PC-3 (cell line): ENCODE measurements at regions not wholly inside any gene's neighbourhood (a gene's known extent, or its start where the extent isn't known, plus 50 kb on each side); places are given as distances from the start of the nearest gene placed in this dataset.
A peak's percentile ranks its signal among the peaks of the same experiment; 100 is the strongest.

Experiments
- ATAC-seq: fragments of 200-7000 bp; cut with Tn5 transposase; 2 replicates; pipeline ENCODE4 v1.9.1; 2020; ENCODE audit warnings: mild to moderate bottlenecking, moderate library complexity
- BruUV-seq: library from RNA; stranded (reverse); fragments of 400-500 nt; replicated peaks from 2 replicates; lab custom pipeline; 2021; lab: Mats Ljungman, UMichigan
- CTCF ChIA-PET: fragments of 300-600 bp; sonication (Branson Sonifier 250); formaldehyde crosslinking; loops from one replicate; lab custom pipeline; 2022; ENCODE audit warnings: antibody characterized with exemption; lab: Charles Lee
- POLR2A ChIA-PET: fragments of 300-600 bp; sonication (Branson Sonifier 250); formaldehyde crosslinking; loops from one replicate; lab custom pipeline; 2022; ENCODE audit warnings: antibody characterized with exemption; ENCODE audit not compliant: unreplicated experiment; lab: Charles Lee
- DNase-seq: peaks from one replicate; pipeline ENCODE4 v3.0.0-alpha.2; 2015
- H2AFZ ChIP-seq: fragments of 300-600 bp; sonication (generic); 2 replicates; pipeline ENCODE4 v1.6.0; 2016; ENCODE audit warnings: antibody characterized with exemption, low read length
- H3F3A ChIP-seq: fragments of 300-600 bp; sonication (generic); one replicate; pipeline ENCODE4 v1.6.0; 2017; ENCODE audit warnings: antibody characterized with exemption, low read length, control low read depth, mild to moderate bottlenecking; ENCODE audit not compliant: unreplicated experiment
- H3K27ac ChIP-seq: fragments of 300-600 bp; sonication (generic); 2 replicates; pipeline ENCODE4 v1.5.1; 2016; ENCODE audit warnings: mild to moderate bottlenecking, low read length
- H3K27me3 ChIP-seq: fragments of 300-600 bp; sonication (generic); 2 replicates; pipeline ENCODE4 v1.6.1; 2016; ENCODE audit warnings: low read length, mixed read lengths
- H3K36me3 ChIP-seq: fragments of 300-600 bp; sonication (generic); 2 replicates; pipeline ENCODE4 v1.6.1; 2016; ENCODE audit warnings: low read depth, mixed run types, low read length, mixed read lengths
- H3K4me1 ChIP-seq: fragments of 300-600 bp; sonication (generic); 2 replicates; pipeline ENCODE4 v1.5.1; 2016; ENCODE audit warnings: low read length; ENCODE audit not compliant: insufficient read depth
- H3K4me2 ChIP-seq: fragments of 300-600 bp; sonication (generic); 2 replicates; pipeline ENCODE4 v1.6.0; 2016; ENCODE audit warnings: low read length
- H3K4me3 ChIP-seq: fragments of 300-600 bp; sonication (generic); 2 replicates; pipeline ENCODE4 v1.5.1; 2016; ENCODE audit warnings: mild to moderate bottlenecking, low read length, mixed read lengths
- H3K79me2 ChIP-seq: fragments of 300-600 bp; sonication (generic); 2 replicates; pipeline ENCODE4 v1.6.1; 2017; ENCODE audit warnings: low read length, mixed read lengths
- H3K9ac ChIP-seq: fragments of 300-600 bp; sonication (generic); 2 replicates; pipeline ENCODE4 v1.6.0; 2016; ENCODE audit warnings: mild to moderate bottlenecking, low read length
- H3K9me2 ChIP-seq: fragments of 300-600 bp; sonication (generic); replicated peaks from 2 replicates; pipeline ENCODE4 v1.6.1; 2016; ENCODE audit warnings: mixed run types, low read length, mixed read lengths
- H3K9me3 ChIP-seq: fragments of 300-600 bp; sonication (generic); 2 replicates; pipeline ENCODE4 v1.6.1; 2016; ENCODE audit warnings: low read length, mixed read lengths
- H4K20me1 ChIP-seq: fragments of 300-600 bp; sonication (generic); 2 replicates; pipeline ENCODE4 v1.6.1; 2016; ENCODE audit warnings: low read length, mixed read lengths
- EZH2 ChIP-seq: fragments of 300-600 bp; sonication (generic); IDR thresholded peaks from one replicate; pipeline ENCODE4 v1.6.1; 2017; ENCODE audit warnings: antibody characterized with exemption, mild to moderate bottlenecking, low read length; ENCODE audit not compliant: unreplicated experiment
- EZH2phosphoT487 ChIP-seq: fragments of 300-600 bp; sonication (generic); IDR thresholded peaks from 2 replicates; pipeline ENCODE4 v1.6.1; 2018; ENCODE audit warnings: mild to moderate bottlenecking, antibody characterized with exemption, low read length, borderline replicate concordance
- intact Hi-C: fragments of 100-400 bp; cut with micrococcal nuclease; formaldehyde crosslinking; loops from 2 replicates; pipeline ENCODE4 v1.9.0; 2023
- TF ChIP-seq, protein P1 (sequence below): fragments of 300-600 bp; sonication (generic); conservative IDR thresholded peaks from 2 replicates; pipeline ENCODE4 v1.5.1; 2017; ENCODE audit warnings: antibody characterized with exemption, low read depth, mild to moderate bottlenecking, low read length

DNA sequence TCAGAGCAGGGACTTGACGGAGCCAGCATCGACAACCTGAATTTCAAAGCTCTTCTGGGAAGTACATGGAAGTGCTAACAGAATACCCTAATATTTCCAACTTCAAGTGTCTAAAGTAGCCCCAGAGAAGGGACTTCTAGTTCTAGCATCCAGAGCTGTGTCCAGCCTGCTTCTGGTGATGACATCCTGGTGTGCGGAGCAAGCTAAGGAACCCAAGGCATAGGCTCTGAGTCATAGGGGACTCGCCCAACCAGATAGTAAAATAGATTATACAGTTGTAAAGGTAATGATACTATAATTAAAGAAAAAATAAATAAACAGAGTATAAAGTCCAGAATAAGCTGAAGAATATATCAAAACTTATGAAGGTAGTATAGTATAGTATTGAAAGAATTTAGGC lies 108.1 kb upstream of the SERPINE2 start:
- peaks cover 8% of the 10 kb centered on the region for H3F3A ChIP-seq
- H3K36me3 ChIP-seq = no peaks in the 10 kb centered on the region
- no peak overlapping the region for H2AFZ ChIP-seq
- intact Hi-C loops = loop anchor here (2.0 to 5.0 kb wide), 2 partner anchors 18 to 135 kb away; no protein-coding TSS in a partner anchor
- peak overlapping the region; percentile 75 for H3K27ac ChIP-seq
- DNase-seq = peak; percentile 71
- H3K9ac ChIP-seq = no peak overlapping the region
- H3K79me2 ChIP-seq = no peaks in the 10 kb centered on the region
- no peaks in the 10 kb centered on the region for H3K27me3 ChIP-seq
- CTCF ChIA-PET = interaction anchor here (0.6 kb wide), 1 partner anchor 62 kb away, joined by 3 read pairs; no protein-coding TSS in a partner anchor
- TF ChIP-seq EZH2 (no peak), EZH2phosphoT487 (no peak)
- TF ChIP-seq, protein P1, sequence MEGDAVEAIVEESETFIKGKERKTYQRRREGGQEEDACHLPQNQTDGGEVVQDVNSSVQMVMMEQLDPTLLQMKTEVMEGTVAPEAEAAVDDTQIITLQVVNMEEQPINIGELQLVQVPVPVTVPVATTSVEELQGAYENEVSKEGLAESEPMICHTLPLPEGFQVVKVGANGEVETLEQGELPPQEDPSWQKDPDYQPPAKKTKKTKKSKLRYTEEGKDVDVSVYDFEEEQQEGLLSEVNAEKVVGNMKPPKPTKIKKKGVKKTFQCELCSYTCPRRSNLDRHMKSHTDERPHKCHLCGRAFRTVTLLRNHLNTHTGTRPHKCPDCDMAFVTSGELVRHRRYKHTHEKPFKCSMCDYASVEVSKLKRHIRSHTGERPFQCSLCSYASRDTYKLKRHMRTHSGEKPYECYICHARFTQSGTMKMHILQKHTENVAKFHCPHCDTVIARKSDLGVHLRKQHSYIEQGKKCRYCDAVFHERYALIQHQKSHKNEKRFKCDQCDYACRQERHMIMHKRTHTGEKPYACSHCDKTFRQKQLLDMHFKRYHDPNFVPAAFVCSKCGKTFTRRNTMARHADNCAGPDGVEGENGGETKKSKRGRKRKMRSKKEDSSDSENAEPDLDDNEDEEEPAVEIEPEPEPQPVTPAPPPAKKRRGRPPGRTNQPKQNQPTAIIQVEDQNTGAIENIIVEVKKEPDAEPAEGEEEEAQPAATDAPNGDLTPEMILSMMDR = no peak
- no peaks in the 10 kb centered on the region for H4K20me1 ChIP-seq
- no TSS peak for BruUV-seq
- no peaks in the 10 kb centered on the region for H3K9me2 ChIP-seq
- H3K4me2 ChIP-seq = peak overlapping the region; percentile 58
- peaks cover 60% of the 10 kb centered on the region for H3K4me1 ChIP-seq
- H3K9me3 ChIP-seq = no peaks in the 10 kb centered on the region
- POLR2A ChIA-PET = no interaction called here
- ATAC-seq = peak; percentile 45
- H3K4me3 ChIP-seq = no peak overlapping the region

DNA sequence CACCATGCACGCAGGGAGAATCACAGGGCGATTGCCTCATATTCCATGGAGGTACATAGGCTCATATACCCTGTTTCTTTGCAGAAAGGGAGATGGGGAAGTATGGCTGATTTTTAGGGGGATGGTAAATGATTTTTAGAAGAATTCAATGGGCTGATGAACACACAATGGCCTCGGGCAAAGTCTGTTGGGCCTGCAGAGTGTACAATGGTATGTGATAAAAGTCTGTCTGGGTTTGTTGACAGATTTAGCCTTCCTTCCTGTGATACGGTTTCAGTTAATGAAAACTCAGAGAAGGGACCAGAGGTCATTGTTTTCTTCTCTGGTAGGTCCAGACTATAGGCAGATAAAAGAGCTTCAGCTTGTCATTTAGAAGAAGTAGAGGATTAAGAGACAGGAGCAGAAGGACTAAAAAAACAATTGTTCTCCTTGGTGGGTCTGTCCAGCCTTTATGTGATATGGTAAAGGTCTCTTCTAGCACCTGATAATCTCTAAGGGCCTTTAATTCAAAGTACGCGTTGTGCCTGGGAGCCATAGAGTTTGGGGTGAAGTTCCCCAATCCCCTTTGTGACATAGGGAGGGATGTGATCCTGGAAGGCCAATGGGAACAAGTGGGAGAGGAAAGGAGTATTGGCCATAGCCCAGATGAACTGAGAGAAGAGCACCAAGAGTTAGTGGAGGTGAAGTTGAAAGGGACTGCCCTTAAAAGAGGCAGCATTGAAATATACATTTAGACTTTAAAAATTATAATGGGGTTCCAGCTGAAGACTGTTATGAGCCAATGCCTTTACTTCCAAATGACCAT lies 107.5 kb upstream of the SERPINE2 start:
- Histone ChIP-seq H3K36me3 (no peaks in the 10 kb centered on the region), H3K4me3 (no peak overlapping the region; the same call in 1 of the 2 replicates), H3K9me2 (no peaks in the 10 kb centered on the region), H4K20me1 (no peaks in the 10 kb centered on the region), H3K9me3 (no peaks in the 10 kb centered on the region), H3K9ac (peak overlapping the region; percentile 11; the same call in 1 of the 2 replicates), H3K4me1 (peaks cover 60% of the 10 kb centered on the region), H3K4me2 (peak overlapping the region; percentile 53), H3F3A (peaks cover 8% of the 10 kb centered on the region), H2AFZ (no peak overlapping the region), H3K79me2 (no peaks in the 10 kb centered on the region), H3K27ac (peak overlapping the region; percentile 75), H3K27me3 (no peaks in the 10 kb centered on the region)
- BruUV-seq = no TSS peak
- intact Hi-C loops = loop anchor here (2.0 to 5.0 kb wide), 2 partner anchors 18 to 136 kb away; no protein-coding TSS in a partner anchor
- DNase-seq (peak; percentile 39), ATAC-seq (no peak)
- ChIA-PET POLR2A (no interaction called here), CTCF (no interaction called here)
- no peak for TF ChIP-seq EZH2
- TF ChIP-seq EZH2phosphoT487 = no peak
- TF ChIP-seq, protein P1 = no peak
